HEK293 (cell line): ENCODE measurements at regions not wholly inside any gene's neighbourhood (a gene's known extent, or its start where the extent isn't known, plus 50 kb on each side); places are given as distances from the start of the nearest gene placed in this dataset.

Source experiments
- CTCF ChIA-PET: fragments of 350-600 bp; formaldehyde crosslinking; extraction: SDS; loops from one replicate; lab custom pipeline; 2021; ENCODE audit warnings: antibody characterized with exemption; lab: Yijun Ruan, JAX
- POLR2A ChIA-PET: fragments of 300-600 bp; formaldehyde crosslinking; extraction: SDS; loops from one replicate; lab custom pipeline; 2020; ENCODE audit warnings: antibody characterized with exemption, inconsistent platforms; lab: Yijun Ruan, JAX
- H3K27ac ChIP-seq: fragments of 200-500 bp; sonication (Bioruptor generic); 2 replicates; pipeline ENCODE4 v1.5.1; 2014; ENCODE audit warnings: low read depth, low read length, control low read depth, inconsistent platforms; ENCODE audit errors: extremely low read depth
- H3K36me3 ChIP-seq, 2 experiments: fragments of 200-500 bp in 1 of 2; sonication (Bioruptor generic) in 1 of 2; 1 replicate in 1 of 2; 2 replicates in 1 of 2; pipeline ENCODE4 v1.5.1; 2014 to 2017; ENCODE audit warnings: inconsistent platforms in 2 of 2, low read length in 2 of 2; ENCODE audit not compliant: control insufficient read depth in 2 of 2, insufficient read depth in 1 of 2
- H3K4me1 ChIP-seq: fragments of 200-500 bp; sonication (Bioruptor generic); 2 replicates; pipeline ENCODE4 v1.5.1; 2014; ENCODE audit warnings: mild to moderate bottlenecking, low read length, inconsistent platforms; ENCODE audit not compliant: control insufficient read depth, insufficient read depth
- H3K4me3 ChIP-seq: 2 replicates; pipeline ENCODE4 v1.5.1; 2011; ENCODE audit warnings: low read depth, mild to moderate bottlenecking, control low read depth, low read length, moderate library complexity
- H3K9me3 ChIP-seq: fragments of 200-500 bp; sonication (Bioruptor generic); 2 replicates; pipeline ENCODE4 v1.5.1; 2014; ENCODE audit warnings: low read depth, low read length, inconsistent platforms; ENCODE audit not compliant: control insufficient read depth, insufficient read depth
- ELK4 ChIP-seq: IDR thresholded peaks from 2 replicates; pipeline ENCODE4 v1.6.1; 2011; ENCODE audit warnings: mild to moderate bottlenecking, low read depth, low read length, borderline replicate concordance
- HOXD13 ChIP-seq: sonication (generic); formaldehyde crosslinking; IDR thresholded peaks from 2 replicates; pipeline ENCODE4 v1.8.0; 2022; ENCODE audit warnings: missing genetic modification reagents, borderline replicate concordance
- KLF9 ChIP-seq: fragments of 450-650 bp; formaldehyde crosslinking; IDR thresholded peaks from 2 replicates; pipeline ENCODE4 v1.5.1; 2016; ENCODE audit warnings: missing biosample characterization, missing genetic modification characterization, low read depth
- SP7 ChIP-seq: fragments of 450-650 bp; formaldehyde crosslinking; IDR thresholded peaks from 2 replicates; pipeline ENCODE4 v1.5.1; 2016; ENCODE audit warnings: missing biosample characterization, missing genetic modification characterization
- ZBTB21 ChIP-seq: fragments of 450-650 bp; formaldehyde crosslinking; IDR thresholded peaks from 2 replicates; pipeline ENCODE4 v1.5.1; 2017; ENCODE audit warnings: missing biosample characterization, missing genetic modification characterization
- ZNF121 ChIP-seq: fragments of 450-650 bp; formaldehyde crosslinking; IDR thresholded peaks from 2 replicates; pipeline ENCODE4 v1.5.1; 2016; ENCODE audit warnings: missing biosample characterization, missing genetic modification characterization
- ZNF169 ChIP-seq: fragments of 450-650 bp; formaldehyde crosslinking; IDR thresholded peaks from 2 replicates; pipeline ENCODE4 v1.5.1; 2016; ENCODE audit warnings: missing biosample characterization, missing genetic modification characterization
- ZNF19 ChIP-seq: fragments of 450-650 bp; formaldehyde crosslinking; IDR thresholded peaks from 2 replicates; pipeline ENCODE4; 2016; ENCODE audit warnings: missing biosample characterization, missing genetic modification characterization, low read depth
- ZNF24 ChIP-seq: fragments of 450-650 bp; formaldehyde crosslinking; IDR thresholded peaks from 2 replicates; pipeline ENCODE4 v1.5.1; 2016; ENCODE audit warnings: missing biosample characterization, missing genetic modification characterization
- ZNF37A ChIP-seq: fragments of 450-650 bp; IDR thresholded peaks from 2 replicates; pipeline ENCODE4 v1.5.1; 2018; ENCODE audit warnings: missing biosample characterization, missing genetic modification characterization
- ZNF391 ChIP-seq: fragments of 450-650 bp; formaldehyde crosslinking; IDR thresholded peaks from 2 replicates; pipeline ENCODE4 v1.5.1; 2016; ENCODE audit warnings: low read depth, missing biosample characterization, missing genetic modification characterization, borderline replicate concordance
- ZNF394 ChIP-seq: fragments of 450-650 bp; formaldehyde crosslinking; IDR thresholded peaks from 2 replicates; pipeline ENCODE4 v1.5.1; 2016; ENCODE audit warnings: missing biosample characterization, missing genetic modification characterization, mild to moderate bottlenecking, moderate library complexity, borderline replicate concordance
- ZNF433 ChIP-seq: fragments of 450-650 bp; formaldehyde crosslinking; IDR thresholded peaks from 2 replicates; pipeline ENCODE4 v1.5.1; 2016; ENCODE audit warnings: missing biosample characterization, missing genetic modification characterization, low read depth
- ZNF488 ChIP-seq: fragments of 450-650 bp; formaldehyde crosslinking; IDR thresholded peaks from 2 replicates; pipeline ENCODE4 v1.5.1; 2016; ENCODE audit warnings: missing biosample characterization, missing genetic modification characterization
- ZNF560 ChIP-seq: fragments of 450-650 bp; formaldehyde crosslinking; IDR thresholded peaks from 2 replicates; pipeline ENCODE4 v1.5.1; 2017; ENCODE audit warnings: missing biosample characterization, missing genetic modification characterization, borderline replicate concordance
- ZNF585B ChIP-seq: fragments of 450-650 bp; formaldehyde crosslinking; IDR thresholded peaks from 2 replicates; pipeline ENCODE4 v1.5.1; 2016; ENCODE audit warnings: missing biosample characterization, missing genetic modification characterization
- ZNF610 ChIP-seq: fragments of 450-650 bp; formaldehyde crosslinking; IDR thresholded peaks from 2 replicates; pipeline ENCODE4 v1.5.1; 2016; ENCODE audit warnings: missing biosample characterization, missing genetic modification characterization, borderline replicate concordance
- ZNF645 ChIP-seq: fragments of 450-650 bp; formaldehyde crosslinking; IDR thresholded peaks from 2 replicates; pipeline ENCODE4; 2016; ENCODE audit warnings: missing biosample characterization, missing genetic modification characterization
- ZNF658 ChIP-seq: fragments of 450-650 bp; formaldehyde crosslinking; IDR thresholded peaks from 2 replicates; pipeline ENCODE4; 2016; ENCODE audit warnings: missing biosample characterization, missing genetic modification characterization
- ZNF785 ChIP-seq: fragments of 450-650 bp; formaldehyde crosslinking; IDR thresholded peaks from 2 replicates; pipeline ENCODE4 v1.5.1; 2016; ENCODE audit warnings: missing biosample characterization, missing genetic modification characterization
- ZSCAN4 ChIP-seq: fragments of 450-650 bp; formaldehyde crosslinking; IDR thresholded peaks from 2 replicates; pipeline ENCODE4 v1.5.1; 2017; ENCODE audit warnings: missing biosample characterization, missing genetic modification characterization
- ZSCAN5A ChIP-seq: fragments of 450-650 bp; formaldehyde crosslinking; IDR thresholded peaks from 2 replicates; pipeline ENCODE4 v1.5.1; 2016; ENCODE audit warnings: missing biosample characterization, missing genetic modification characterization
- ZXDB ChIP-seq: fragments of 450-650 bp; formaldehyde crosslinking; IDR thresholded peaks from 2 replicates; pipeline ENCODE4 v1.5.1; 2016; ENCODE audit warnings: missing biosample characterization, missing genetic modification characterization

- POLR2A ChIA-PET: no interaction called here
- Histone ChIP-seq H3K27ac (no peak overlapping the region), H3K9me3 (no peaks in the 10 kb centered on the region), H3K4me3 (no peak overlapping the region), H3K36me3 (no peaks in the 10 kb centered on the region), H3K4me1 (no peaks in the 10 kb centered on the region)
- CTCF ChIA-PET: no interaction called here
- no peak for TF ChIP-seq ZNF560 (tag by site-specific recombination)
- no peak for TF ChIP-seq ZNF37A (tag by site-specific recombination)
- no peak for TF ChIP-seq KLF9 (tag by site-specific recombination)
- TF ChIP-seq ZNF645 (tag by site-specific recombination): no peak
Measured at GRCh38 chr4:52507774-52508173, 151.3 kb downstream of the USP46 start.

GRCh38 chr4:52510939-52511565, 148.0 kb downstream of the USP46 start:
- H3K27ac ChIP-seq: no peak overlapping the region
- ChIA-PET POLR2A (no interaction called here), CTCF (no interaction called here)
- H3K4me3 ChIP-seq: no peak overlapping the region
- no peak for TF ChIP-seq ZNF658 (tag by site-specific recombination)
- TF ChIP-seq ZNF24 (tag by site-specific recombination): no peak
- TF ChIP-seq ZSCAN4: no peak
- no peak for TF ChIP-seq HOXD13 (CRISPR knock-in tag)
- no peaks in the 10 kb centered on the region for H3K36me3 ChIP-seq
- H3K9me3 ChIP-seq: no peaks in the 10 kb centered on the region
- H3K4me1 ChIP-seq: no peaks in the 10 kb centered on the region

GRCh38 chr4:52511825-52512224, 147.3 kb downstream of the USP46 start:
- CTCF ChIA-PET: no interaction called here
- POLR2A ChIA-PET: no interaction called here
- no peak overlapping the region for H3K27ac ChIP-seq
- no peak overlapping the region for H3K4me3 ChIP-seq
- H3K36me3 ChIP-seq: no peaks in the 10 kb centered on the region
- TF ChIP-seq ZNF391 (tag by site-specific recombination): no peak
- H3K4me1 ChIP-seq: no peaks in the 10 kb centered on the region
- H3K9me3 ChIP-seq: no peaks in the 10 kb centered on the region

GRCh38 chr4:52512291-52512690, 146.8 kb downstream of the USP46 start:
- Histone ChIP-seq H3K27ac (no peak overlapping the region), H3K4me3 (no peak overlapping the region), H3K4me1 (no peaks in the 10 kb centered on the region), H3K36me3 (no peaks in the 10 kb centered on the region), H3K9me3 (no peaks in the 10 kb centered on the region)
- CTCF ChIA-PET: no interaction called here
- TF ChIP-seq ZNF610 (tag by site-specific recombination) (no peak), ZSCAN5A (tag by site-specific recombination) (no peak), SP7 (tag by site-specific recombination) (no peak), ZBTB21 (tag by site-specific recombination) (no peak), ZNF488 (tag by site-specific recombination) (no peak), ZNF394 (tag by site-specific recombination) (no peak), ZNF785 (no peak), ZNF433 (tag by site-specific recombination) (no peak), ZNF24 (tag by site-specific recombination) (no peak), ELK4 (no peak), ZXDB (tag by site-specific recombination) (no peak), ZNF585B (tag by site-specific recombination) (no peak), ZNF19 (tag by site-specific recombination) (no peak), ZNF169 (tag by site-specific recombination) (no peak), ZNF121 (no peak)
- POLR2A ChIA-PET: no interaction called here
